ENCODE measurements at regions not wholly inside any gene's neighbourhood (a gene's known extent, or its start where the extent isn't known, plus 50 kb on each side); places are given as distances from the start of the nearest gene placed in this dataset.

GRCh38 chr2:14324308-14324707, 308.2 kb upstream of the LRATD1 start (continued):
- no peak for TF ChIP-seq ZNF609 (CRISPR knock-in tag; IDR thresholded peaks at IDR 0.05; ENCODE audit: borderline replicate concordance)
- TF ChIP-seq SRSF7 (optimal IDR thresholded peaks at IDR 0.05; ENCODE audit: low read depth, low read length), result no peak
- TF ChIP-seq VEZF1 (CRISPR knock-in tag; IDR thresholded peaks at IDR 0.05), result no peak
- no peak for TF ChIP-seq RBM25 (IDR thresholded peaks at IDR 0.05; ENCODE audit: low read depth, low read length, severe bottlenecking)
- no peak for TF ChIP-seq TOE1 (IDR thresholded peaks at IDR 0.05; ENCODE audit: borderline replicate concordance)
- no peak for TF ChIP-seq TOE1 (CRISPR knock-in tag; IDR thresholded peaks at IDR 0.05; ENCODE audit: borderline replicate concordance, low read depth)
- TF ChIP-seq ARNT (IDR thresholded peaks at IDR 0.05), result no peak
- TF ChIP-seq HDAC8 (tag; IDR thresholded peaks at IDR 0.05), result no peak
- no peak for TF ChIP-seq SMC3 (conservative IDR thresholded peaks at IDR 0.05; ENCODE audit: insufficient read depth, low read depth, low read length)
- no peak for TF ChIP-seq SP1 (CRISPR knock-in tag; IDR thresholded peaks at IDR 0.05)
- TF ChIP-seq EP300 (IDR thresholded peaks at IDR 0.05; ENCODE audit: low read length), result no peak
